ENCODE measurements at regions not wholly inside any gene's neighbourhood (a gene's known extent, or its start where the extent isn't known, plus 50 kb on each side); places are given as distances from the start of the nearest gene placed in this dataset.

GRCh38 chr3:132867526-132867925 is 145.3 kb upstream of the NPHP3 start:
- TF ChIP-seq CTCF (IDR thresholded peaks at IDR 0.05) = no peak
- no peak for TF ChIP-seq POLR2A (IDR thresholded peaks at IDR 0.05)

All from testis (tissue), 2 donors.